Hippocampal formation (tissue), 2 donors: ENCODE measurements at regions not wholly inside any gene's neighbourhood (a gene's known extent, or its start where the extent isn't known, plus 50 kb on each side); places are given as distances from the start of the nearest gene placed in this dataset.
"Not testable (repeated sequence)": the region's sequence is repeated elsewhere in the genome, so short reads cannot be mapped to it uniquely, and the experiment has no call there.

Experiments used
- DNase-seq, 2 donors: peaks; one replicate each; lab custom pipeline; 2025; lab: John Stamatoyannopoulos, UW

GRCh38 chr4:62454535-62454934 is 1254.4 kb downstream of the ADGRL3 start:
- no peak for DNase-seq

DNA sequence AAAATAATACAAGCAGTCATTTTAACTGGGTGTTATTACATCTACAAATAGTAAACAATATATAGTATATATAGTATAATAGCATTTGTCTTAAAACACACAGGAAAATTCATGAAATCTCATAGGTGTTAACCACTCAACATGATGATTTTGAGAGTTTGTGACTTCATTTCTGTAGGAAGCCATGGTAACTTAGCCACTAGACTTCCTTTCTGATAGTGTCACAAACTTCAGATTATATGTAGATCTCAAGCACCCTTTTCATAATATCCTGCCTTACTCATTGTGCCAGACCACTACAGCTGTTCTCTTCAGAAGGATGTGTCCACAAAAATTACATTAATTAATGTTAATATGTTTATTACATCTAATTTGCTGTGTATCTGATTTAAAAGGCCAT is 1250.6 kb downstream of the ADGRL3 start:
- DNase-seq: no peak

- DNase-seq: no peak
These were observed 1249.4 kb downstream of the ADGRL3 start for GRCh38 chr4:62449538-62449937.

GRCh38 chr4:62448911-62449310 is 1248.8 kb downstream of the ADGRL3 start:
- no peak for DNase-seq

- DNase-seq: no peak
These were observed 1238.9 kb downstream of the ADGRL3 start for GRCh38 chr4:62439051-62439450.

DNA sequence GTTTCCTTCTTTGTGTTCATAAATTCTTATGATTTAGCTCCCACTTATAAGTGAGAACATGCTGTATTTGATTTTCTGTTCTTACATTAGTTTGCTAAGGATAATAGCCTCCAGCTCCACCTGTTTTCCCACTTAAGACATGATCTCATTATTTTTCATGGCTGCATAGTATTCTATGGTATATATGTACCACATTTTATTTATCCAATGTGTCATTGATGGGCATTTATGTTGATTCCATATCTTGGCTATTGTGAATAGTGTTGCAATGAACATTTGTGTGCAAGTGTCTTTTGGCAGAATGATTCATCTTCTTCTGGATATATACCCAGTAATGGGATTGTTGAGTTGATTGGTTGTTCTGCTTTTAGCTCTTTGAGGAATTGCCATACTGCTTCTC is 1234.8 kb downstream of the ADGRL3 start:
- DNase-seq: no peak

- not testable (repeated sequence) for DNase-seq
These were observed 1231.5 kb downstream of the ADGRL3 start for GRCh38 chr4:62431513-62432231.

DNA sequence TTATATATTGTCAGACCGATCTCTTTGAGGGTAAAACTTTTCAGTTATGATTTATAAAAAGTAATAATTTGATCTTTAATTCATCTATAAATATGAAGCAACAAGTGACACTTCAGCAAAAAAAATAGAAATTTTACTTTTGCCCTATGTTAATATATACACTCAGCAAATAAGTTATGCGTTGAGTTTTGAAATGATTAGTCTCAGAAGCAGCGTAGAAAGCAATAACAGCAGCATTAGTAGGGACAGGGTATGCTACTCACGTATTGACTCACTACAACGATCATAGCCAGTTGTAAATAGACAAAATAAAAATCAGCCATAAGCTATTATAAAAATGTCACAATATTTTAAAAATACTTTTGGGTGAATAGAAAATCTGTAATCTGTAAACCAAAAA is 1229.2 kb downstream of the ADGRL3 start:
- no peak for DNase-seq

- no peak for DNase-seq
These were observed 1215.1 kb downstream of the ADGRL3 start for GRCh38 chr4:62415256-62415655.

DNA sequence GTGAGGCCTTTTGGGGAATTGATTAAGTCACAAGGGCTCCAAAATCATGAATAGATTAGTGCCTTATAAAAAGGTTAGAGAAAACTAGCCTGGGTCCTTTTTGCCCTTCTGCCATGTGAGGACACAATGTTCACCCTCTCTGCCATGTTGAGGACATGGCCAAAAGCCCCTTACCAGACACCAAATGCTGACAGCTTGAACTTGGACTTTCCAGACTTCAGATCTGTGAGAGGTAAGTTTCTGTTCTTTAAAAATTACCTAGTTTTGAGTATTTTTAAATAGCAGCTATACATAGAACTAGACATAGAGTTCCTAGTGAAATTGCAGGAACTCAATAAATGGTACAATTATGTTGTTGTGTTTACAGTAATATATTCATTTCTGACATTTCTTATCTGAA is 1214.4 kb downstream of the ADGRL3 start:
- DNase-seq: no peak

- DNase-seq: no peak
These were observed 1210.4 kb downstream of the ADGRL3 start for GRCh38 chr4:62410371-62411003.

GRCh38 chr4:62408454-62408853 is 1208.3 kb downstream of the ADGRL3 start:
- DNase-seq: no peak

- no peak for DNase-seq
These were observed 1207.4 kb downstream of the ADGRL3 start for GRCh38 chr4:62407534-62407933.

GRCh38 chr4:62402088-62402806 is 1202.1 kb downstream of the ADGRL3 start:
- no peak for DNase-seq

- no peak for DNase-seq
These were observed 1199.1 kb downstream of the ADGRL3 start for GRCh38 chr4:62399242-62399641.

DNA sequence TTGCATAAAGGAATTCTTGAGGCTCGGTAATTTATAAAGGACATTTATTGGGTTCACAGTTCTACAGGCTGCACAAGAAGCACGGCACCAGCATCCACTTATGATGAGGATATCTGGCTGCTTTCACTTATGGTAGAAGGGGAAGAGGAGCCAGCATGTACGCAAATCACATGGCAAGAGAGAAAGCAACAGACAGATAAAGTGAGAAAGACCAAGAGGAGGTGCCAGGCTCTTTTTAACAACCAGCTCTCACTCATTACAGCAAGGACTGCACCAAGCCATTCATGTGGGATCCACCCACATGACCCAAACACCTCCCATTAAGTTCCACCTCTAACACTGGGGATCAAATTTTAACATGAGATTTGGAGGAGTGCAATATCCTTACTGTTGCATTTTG is 1198.2 kb downstream of the ADGRL3 start:
- DNase-seq: no peak

DNA sequence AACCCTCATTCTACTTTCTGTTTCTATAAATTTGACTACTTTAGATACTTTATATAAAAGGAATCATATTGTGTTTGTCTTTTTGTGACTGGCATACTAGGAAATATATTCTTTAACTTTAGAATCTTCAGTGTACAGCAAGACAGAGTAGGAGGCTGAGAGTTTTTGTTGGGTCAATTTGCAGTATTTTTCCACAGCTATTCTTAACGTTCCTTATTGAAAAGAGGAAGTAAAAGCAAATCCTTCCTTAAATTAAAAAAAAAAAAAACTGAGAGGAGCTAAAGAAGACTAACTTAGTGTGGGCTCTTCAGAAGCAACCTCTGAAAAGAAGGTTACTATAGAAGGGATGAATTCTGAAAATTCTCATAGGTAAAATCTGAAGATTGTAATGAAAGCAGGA is 1194.6 kb downstream of the ADGRL3 start:
- DNase-seq: peak in 1 of 2 donors; percentile 6

GRCh38 chr4:62387808-62388207 is 1187.7 kb downstream of the ADGRL3 start:
- no peak for DNase-seq

GRCh38 chr4:62377700-62378099 is 1177.6 kb downstream of the ADGRL3 start:
- DNase-seq: no peak

GRCh38 chr4:62377245-62377644 is 1177.1 kb downstream of the ADGRL3 start:
- DNase-seq: no peak

- DNase-seq: no peak
These were observed 1166.8 kb downstream of the ADGRL3 start for GRCh38 chr4:62366939-62367338.

- no peak for DNase-seq
These were observed 1160.0 kb downstream of the ADGRL3 start for GRCh38 chr4:62360156-62360545.
